Colonic mucosa (tissue), 4 donors: ENCODE measurements at regions not wholly inside any gene's neighbourhood (a gene's known extent, or its start where the extent isn't known, plus 50 kb on each side); places are given as distances from the start of the nearest gene placed in this dataset.

ENCODE experiments used
- DNase-seq: peaks from one replicate; pipeline ENCODE4 v3.0.0-alpha.2; 2020
- H3K27ac ChIP-seq: fragments of 200-600 bp; one replicate; pipeline ENCODE4 v1.8.0; 2021
- H3K27me3 ChIP-seq: fragments of 200-600 bp; one replicate; pipeline ENCODE4 v1.8.0; 2021
- H3K36me3 ChIP-seq: fragments of 200-600 bp; one replicate; pipeline ENCODE4 v1.8.0; 2021
- H3K4me1 ChIP-seq: fragments of 200-600 bp; one replicate; pipeline ENCODE4 v1.8.0; 2021; ENCODE audit warnings: mild to moderate bottlenecking
- H3K4me3 ChIP-seq: fragments of 200-600 bp; one replicate; pipeline ENCODE4 v1.8.0; 2021
- H3K9ac ChIP-seq, 2 donors: one replicate each; pipeline ENCODE4 v1.7.0; 2013; ENCODE audit warnings: control low read depth in 2 of 2, low read depth in 2 of 2, low read length in 2 of 2
- H3K9me3 ChIP-seq: fragments of 200-600 bp; one replicate; pipeline ENCODE4 v1.8.0; 2021
- intact Hi-C: fragments of 100-400 bp; cut with DNase I; formaldehyde crosslinking; loops from one replicate; pipeline ENCODE4 v1.14.1; 2022
- TF ChIP-seq, protein P1 (sequence below): fragments of 200-600 bp; IDR thresholded peaks from one replicate; pipeline ENCODE4 v1.8.0; 2022; ENCODE audit warnings: antibody characterized with exemption, mild to moderate bottlenecking
- donor health status: healthy.
- donor health status: DM: no; HTN: no; CAD: no.
- donor health status: DM: no; HTN: no; CAD: no.

GRCh38 chr7:10734595-10734994 lies 239.1 kb upstream of the PHF14 start:
- no peak overlapping the region for H3K27ac ChIP-seq
- no peak overlapping the region for H3K9ac ChIP-seq
- TF ChIP-seq, protein P1, sequence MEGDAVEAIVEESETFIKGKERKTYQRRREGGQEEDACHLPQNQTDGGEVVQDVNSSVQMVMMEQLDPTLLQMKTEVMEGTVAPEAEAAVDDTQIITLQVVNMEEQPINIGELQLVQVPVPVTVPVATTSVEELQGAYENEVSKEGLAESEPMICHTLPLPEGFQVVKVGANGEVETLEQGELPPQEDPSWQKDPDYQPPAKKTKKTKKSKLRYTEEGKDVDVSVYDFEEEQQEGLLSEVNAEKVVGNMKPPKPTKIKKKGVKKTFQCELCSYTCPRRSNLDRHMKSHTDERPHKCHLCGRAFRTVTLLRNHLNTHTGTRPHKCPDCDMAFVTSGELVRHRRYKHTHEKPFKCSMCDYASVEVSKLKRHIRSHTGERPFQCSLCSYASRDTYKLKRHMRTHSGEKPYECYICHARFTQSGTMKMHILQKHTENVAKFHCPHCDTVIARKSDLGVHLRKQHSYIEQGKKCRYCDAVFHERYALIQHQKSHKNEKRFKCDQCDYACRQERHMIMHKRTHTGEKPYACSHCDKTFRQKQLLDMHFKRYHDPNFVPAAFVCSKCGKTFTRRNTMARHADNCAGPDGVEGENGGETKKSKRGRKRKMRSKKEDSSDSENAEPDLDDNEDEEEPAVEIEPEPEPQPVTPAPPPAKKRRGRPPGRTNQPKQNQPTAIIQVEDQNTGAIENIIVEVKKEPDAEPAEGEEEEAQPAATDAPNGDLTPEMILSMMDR = no peak
- no peaks in the 10 kb centered on the region for H3K4me1 ChIP-seq
- no peaks in the 10 kb centered on the region for H3K27me3 ChIP-seq
- no peak for DNase-seq
- H3K4me3 ChIP-seq = no peak overlapping the region
- H3K36me3 ChIP-seq = no peaks in the 10 kb centered on the region
- intact Hi-C loops = no loop called here
- no peaks in the 10 kb centered on the region for H3K9me3 ChIP-seq

DNA sequence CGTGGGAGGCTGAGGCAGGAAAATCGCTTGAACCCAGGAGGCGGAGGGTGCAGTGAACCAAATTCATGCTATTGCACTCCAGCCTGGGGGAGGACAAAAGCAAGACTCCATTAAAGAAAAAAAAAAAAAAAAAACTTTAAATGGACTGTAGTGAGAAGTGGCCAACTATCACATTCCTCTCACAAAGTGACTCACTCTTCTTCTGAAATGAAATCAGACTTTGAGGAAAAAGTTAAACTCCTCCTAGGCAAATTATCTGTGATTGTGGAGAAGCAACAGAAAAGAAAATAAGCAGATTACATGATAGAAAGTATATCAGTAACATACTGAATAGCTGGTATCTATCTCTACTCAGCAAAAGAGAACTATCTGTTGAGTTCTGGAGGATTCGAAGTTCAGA lies 234.3 kb upstream of the PHF14 start:
- no peak overlapping the region for H3K27ac ChIP-seq
- TF ChIP-seq, protein P1 = no peak
- no peak overlapping the region for H3K4me3 ChIP-seq
- no peaks in the 10 kb centered on the region for H3K36me3 ChIP-seq
- intact Hi-C loops = no loop called here
- no peaks in the 10 kb centered on the region for H3K9me3 ChIP-seq
- no peak for DNase-seq
- H3K9ac ChIP-seq = no peak overlapping the region
- no peaks in the 10 kb centered on the region for H3K4me1 ChIP-seq
- no peaks in the 10 kb centered on the region for H3K27me3 ChIP-seq

GRCh38 chr7:10740805-10741204 lies 232.9 kb upstream of the PHF14 start:
- intact Hi-C loops = no loop called here

GRCh38 chr7:10756981-10757380 lies 216.7 kb upstream of the PHF14 start:
- Histone ChIP-seq H3K36me3 (no peaks in the 10 kb centered on the region), H3K27ac (no peak overlapping the region), H3K9ac (no peak overlapping the region), H3K4me3 (no peak overlapping the region), H3K27me3 (no peaks in the 10 kb centered on the region), H3K9me3 (no peaks in the 10 kb centered on the region), H3K4me1 (no peaks in the 10 kb centered on the region)
- intact Hi-C loops = no loop called here
- TF ChIP-seq, protein P1 = no peak
- no peak for DNase-seq

More at GRCh38 chr7:10740805-10741204, 232.9 kb upstream of the PHF14 start:
- Histone ChIP-seq H3K27ac (no peak overlapping the region), H3K4me1 (no peaks in the 10 kb centered on the region), H3K27me3 (no peaks in the 10 kb centered on the region), H3K9me3 (no peaks in the 10 kb centered on the region), H3K4me3 (no peak overlapping the region), H3K36me3 (no peaks in the 10 kb centered on the region), H3K9ac (no peak overlapping the region)
- TF ChIP-seq, protein P1 = no peak
- DNase-seq = no peak

- H3K27ac ChIP-seq = no peak overlapping the region
- H3K36me3 ChIP-seq = no peaks in the 10 kb centered on the region
- H3K4me3 ChIP-seq = no peak overlapping the region
- TF ChIP-seq, protein P1 = no peak
- intact Hi-C loops = no loop called here
- H3K9me3 ChIP-seq = no peaks in the 10 kb centered on the region
- no peak for DNase-seq
- no peak overlapping the region for H3K9ac ChIP-seq
- H3K4me1 ChIP-seq = no peaks in the 10 kb centered on the region
- no peaks in the 10 kb centered on the region for H3K27me3 ChIP-seq
These were observed 214.6 kb upstream of the PHF14 start for GRCh38 chr7:10759120-10759519.

DNA sequence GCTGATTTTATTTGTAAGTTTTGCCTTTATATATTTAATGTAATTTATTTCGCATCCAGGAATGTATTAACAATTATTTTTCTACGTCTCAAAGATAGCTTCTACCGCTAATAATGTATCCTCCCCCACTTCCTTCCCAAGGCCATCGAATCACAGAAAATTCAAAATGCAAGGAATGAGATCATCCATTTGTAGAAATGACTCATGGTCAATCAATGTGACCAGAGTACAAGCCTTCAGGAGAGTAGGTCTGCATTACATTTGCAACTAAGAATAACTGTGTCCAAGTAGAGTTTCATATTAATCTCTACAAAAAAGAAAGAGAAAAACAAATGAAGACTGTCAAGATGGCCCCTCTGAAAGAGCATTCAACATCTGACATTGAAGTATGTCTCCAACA lies 205.9 kb upstream of the PHF14 start:
- H3K4me1 ChIP-seq = no peaks in the 10 kb centered on the region
- no peak for DNase-seq
- no peaks in the 10 kb centered on the region for H3K36me3 ChIP-seq
- TF ChIP-seq, protein P1 = no peak
- no peaks in the 10 kb centered on the region for H3K9me3 ChIP-seq
- H3K27me3 ChIP-seq = no peaks in the 10 kb centered on the region
- no peak overlapping the region for H3K4me3 ChIP-seq
- H3K27ac ChIP-seq = no peak overlapping the region
- intact Hi-C loops = no loop called here
- H3K9ac ChIP-seq = no peak overlapping the region
